GM12878 (cell line): ENCODE measurements at regions not wholly inside any gene's neighbourhood (a gene's known extent, or its start where the extent isn't known, plus 50 kb on each side); places are given as distances from the start of the nearest gene placed in this dataset.

ENCODE experiments used
- ATAC-seq: fragments of 200-7000 bp; cut with Tn5 transposase; 3 replicates; pipeline ENCODE4 v1.9.1; 2020; ENCODE audit warnings: mild to moderate bottlenecking, moderate library complexity
- BruUV-seq: library from RNA; stranded (reverse); fragments of 400-500 nt; replicated peaks from 2 replicates; lab custom pipeline; 2021; lab: Mats Ljungman, UMichigan
- CTCF ChIA-PET: fragments of 300-600 bp; sonication (Branson Sonifier 250); formaldehyde crosslinking; extraction: SDS; loops from one replicate; lab custom pipeline; 2021; ENCODE audit warnings: inconsistent platforms; lab: Yijun Ruan, JAX
- POLR2A ChIA-PET: fragments of 350-600 bp; formaldehyde crosslinking; extraction: SDS; loops from one replicate; lab custom pipeline; 2021; ENCODE audit warnings: inconsistent platforms; lab: Charles Lee
- RAD21 ChIA-PET: fragments of 300-600 bp; sonication (Branson Sonifier 250); formaldehyde crosslinking; loops from one replicate; lab custom pipeline; 2023; ENCODE audit warnings: antibody characterized with exemption; ENCODE audit not compliant: unreplicated experiment; lab: Charles Lee
- SMC1A ChIA-PET: fragments of 300-600 bp; sonication (Branson Sonifier 250); formaldehyde crosslinking; loops from one replicate; lab custom pipeline; 2023; ENCODE audit not compliant: unreplicated experiment, uncharacterized antibody; lab: Charles Lee
- DNase-seq: peaks from one replicate; pipeline ENCODE4 v3.0.0-alpha.2; 2011; ENCODE audit warnings: low read depth, low spot score
- FAIRE-seq: peaks from 3 replicates; lab custom pipeline; 2011; peaks lifted over from hg19 to GRCh38; lab: Jason Lieb, UNC
- H2AFZ ChIP-seq: 2 replicates; pipeline ENCODE4 v1.6.0; 2011; ENCODE audit warnings: low read depth, low read length, control low read depth; ENCODE audit not compliant: control insufficient read depth
- H3K27ac ChIP-seq: 2 replicates; pipeline ENCODE4 v1.5.1; 2011; ENCODE audit warnings: control low read depth; ENCODE audit not compliant: control insufficient read depth, insufficient read depth
- H3K27me3 ChIP-seq, 2 experiments: replicated peaks in 1 of 2; 2 replicates each; pipeline versions ENCODE4 v1.6.0 to v1.6.1; 2011; ENCODE audit warnings: low read length in 1 of 2; ENCODE audit not compliant: control insufficient read depth in 2 of 2, insufficient read depth in 2 of 2
- H3K36me3 ChIP-seq, 2 experiments: 2 replicates each; pipeline ENCODE4 v1.5.1; 2011; ENCODE audit warnings: low read length in 1 of 2; ENCODE audit not compliant: control insufficient read depth in 2 of 2, insufficient read depth in 2 of 2
- H3K4me1 ChIP-seq: 2 replicates; pipeline ENCODE4 v1.6.1; 2011; ENCODE audit warnings: mild to moderate bottlenecking, low read length, moderate library complexity, mixed read lengths; ENCODE audit not compliant: control insufficient read depth, insufficient read depth
- H3K4me2 ChIP-seq: 2 replicates; pipeline ENCODE4 v1.6.0; 2011; ENCODE audit warnings: control low read depth; ENCODE audit not compliant: control insufficient read depth, insufficient read depth
- H3K4me3 ChIP-seq: fragments of 200-600 bp; sonication (generic); 2 replicates; pipeline ENCODE4 v1.5.1; 2016
- H3K79me2 ChIP-seq: 2 replicates; pipeline ENCODE4 v1.6.0; 2011; ENCODE audit warnings: low read length; ENCODE audit not compliant: control insufficient read depth, insufficient read depth
- H3K9ac ChIP-seq: 2 replicates; pipeline ENCODE4 v1.8.0; 2011; ENCODE audit warnings: low read length, control low read depth, mixed read lengths; ENCODE audit not compliant: control insufficient read depth, insufficient read depth
- H3K9me3 ChIP-seq: replicated peaks from 3 replicates; pipeline ENCODE4 v1.5.1; 2011; ENCODE audit warnings: mild to moderate bottlenecking, low read length; ENCODE audit not compliant: control insufficient read depth, insufficient read depth
- H4K20me1 ChIP-seq: 2 replicates; pipeline ENCODE4 v1.6.0; 2011; ENCODE audit not compliant: control insufficient read depth, insufficient read depth
- BACH1 ChIP-seq: fragments of 450-650 bp; IDR thresholded peaks from 2 replicates; pipeline ENCODE4 v1.6.1; 2017; ENCODE audit warnings: mild to moderate bottlenecking, borderline replicate concordance
- CEBPB ChIP-seq, 2 experiments: fragments of 150-350 bp in 1 of 2; IDR thresholded peaks; 2 replicates each; pipeline ENCODE4 v1.6.1; 2012 to 2014; ENCODE audit warnings: low read depth in 2 of 2, low read length in 2 of 2, borderline replicate concordance in 1 of 2, inconsistent platforms in 1 of 2
- CREM ChIP-seq: IDR thresholded peaks from 2 replicates; pipeline ENCODE4 v1.6.1; 2014; ENCODE audit warnings: antibody characterized with exemption, low read depth
- CTCF ChIP-seq, 3 experiments: IDR thresholded peaks in 2 of 3; conservative IDR thresholded peaks in 1 of 3; 2 replicates each; pipeline ENCODE4 v1.5.1; 2011; ENCODE audit warnings: low read depth in 3 of 3, low read length in 3 of 3, mild to moderate bottlenecking in 3 of 3, control low read depth in 2 of 3, moderate library complexity in 2 of 3, inconsistent platforms in 1 of 3, mixed read lengths in 1 of 3; ENCODE audit not compliant: control insufficient read depth in 2 of 3, insufficient read depth in 1 of 3; ENCODE audit errors: extremely low read depth in 1 of 3
- E2F8 ChIP-seq: fragments of 450-650 bp; IDR thresholded peaks from 2 replicates; pipeline ENCODE4 v1.6.1; 2018; ENCODE audit warnings: mild to moderate bottlenecking, low read depth, moderate library complexity; ENCODE audit not compliant: partially characterized antibody
- GABPA ChIP-seq: IDR thresholded peaks from 2 replicates; pipeline ENCODE4 v1.6.1; 2014; ENCODE audit warnings: antibody characterized with exemption, low read depth, mild to moderate bottlenecking, inconsistent platforms
- JUNB ChIP-seq: IDR thresholded peaks from 2 replicates; pipeline ENCODE4 v1.6.1; 2016; ENCODE audit warnings: antibody characterized with exemption, mild to moderate bottlenecking
- KDM1A ChIP-seq: fragments of 200-600 bp; sonication (generic); IDR thresholded peaks from 2 replicates; pipeline ENCODE4 v1.6.1; 2016; ENCODE audit warnings: borderline replicate concordance
- MEF2B ChIP-seq: fragments of 450-650 bp; IDR thresholded peaks from 2 replicates; pipeline ENCODE4 v1.6.1; 2018; ENCODE audit warnings: mild to moderate bottlenecking, moderate library complexity; ENCODE audit not compliant: partially characterized antibody, poor library complexity, severe bottlenecking
- PAX5 ChIP-seq: IDR thresholded peaks from 2 replicates; pipeline ENCODE4 v1.6.1; 2011; ENCODE audit warnings: low read depth, low read length, borderline replicate concordance
- TCF12 ChIP-seq: IDR thresholded peaks from 2 replicates; pipeline ENCODE4 v1.6.1; 2011; ENCODE audit warnings: low read depth, mild to moderate bottlenecking, low read length
- YY1 ChIP-seq: IDR thresholded peaks from 2 replicates; pipeline ENCODE4 v1.6.1; 2011; ENCODE audit warnings: low read depth, mild to moderate bottlenecking, low read length
- ZNF24 ChIP-seq: fragments of 450-650 bp; IDR thresholded peaks from 2 replicates; pipeline ENCODE4 v1.6.1; 2017; ENCODE audit warnings: antibody characterized with exemption, mild to moderate bottlenecking
- ZNF274 ChIP-seq: IDR thresholded peaks from one replicate; pipeline ENCODE4 v1.8.0; 2011; ENCODE audit not compliant: insufficient read length, insufficient read depth
- WGBS: methylation state at CpG from one replicate; pipeline ENCODE4 v1.1.6; 2016; ENCODE audit warnings: low lambda C conversion rate; ENCODE audit not compliant: insufficient replicate concordance, insufficient coverage; ENCODE audit errors: missing lambda C conversion rate; 5-methylcytosine and 5-hydroxymethylcytosine counted together
- in situ Hi-C: fragments of 300-500 bp; cut with MboI; formaldehyde crosslinking; loops from 9 replicates; pipeline ENCODE4 v1.14.3; 2018; ENCODE audit warnings: mixed read lengths
- intact Hi-C: fragments of 100-400 bp; cut with micrococcal nuclease; formaldehyde crosslinking; loops from one replicate; pipeline ENCODE4 v1.14.2; 2022; ENCODE audit not compliant: unreplicated experiment

GRCh38 chr14:84937016-84937415 is 592.9 kb upstream of the FLRT2 start:
- RAD21 ChIA-PET, result no interaction called here
- Histone ChIP-seq H4K20me1 (no peaks in the 10 kb centered on the region), H3K27me3 (no peaks in the 10 kb centered on the region), H3K4me3 (no peak overlapping the region), H3K27ac (no peak overlapping the region), H3K36me3 (no peaks in the 10 kb centered on the region), H3K4me1 (no peaks in the 10 kb centered on the region), H3K4me2 (no peak overlapping the region), H3K79me2 (no peaks in the 10 kb centered on the region), H3K9ac (no peak overlapping the region), H3K9me3 (no peaks in the 10 kb centered on the region), H2AFZ (no peak overlapping the region)
- TF ChIP-seq JUNB, result peak; percentile 21; the same call in 1 of the 2 replicates
- TF ChIP-seq BACH1, result no peak
- no peak for TF ChIP-seq CREM
- POLR2A ChIA-PET, result no interaction called here
- in situ Hi-C loops (no loop called here), intact Hi-C loops (no loop called here)
- ATAC-seq (no peak), FAIRE-seq (no peak), DNase-seq (no peak)
- CTCF ChIA-PET, result no interaction called here
- BruUV-seq, result no TSS peak
- SMC1A ChIA-PET, result no interaction called here
- 3% methylated on average over 2 of the region's 2 CpGs for WGBS

- Histone ChIP-seq H3K9ac (no peak overlapping the region), H2AFZ (no peak overlapping the region), H3K4me2 (no peak overlapping the region), H4K20me1 (no peaks in the 10 kb centered on the region), H3K4me3 (no peak overlapping the region), H3K27ac (no peak overlapping the region), H3K79me2 (no peaks in the 10 kb centered on the region), H3K4me1 (no peaks in the 10 kb centered on the region), H3K27me3 (no peaks in the 10 kb centered on the region), H3K36me3 (no peaks in the 10 kb centered on the region), H3K9me3 (no peaks in the 10 kb centered on the region)
- 41% methylated on average over 2 of the region's 2 CpGs for whole genome bisulfite sequencing
- intact Hi-C loops (no loop called here), in situ Hi-C loops (no loop called here)
- ATAC-seq (no peak), FAIRE-seq (no peak), DNase-seq (no peak)
- no TSS peak for BruUV-seq
- RAD21 ChIA-PET, result no interaction called here
- SMC1A ChIA-PET, result no interaction called here
- POLR2A ChIA-PET, result no interaction called here
- CTCF ChIA-PET, result no interaction called here
- no peak for TF ChIP-seq E2F8
- TF ChIP-seq GABPA, result no peak
- no peak for TF ChIP-seq TCF12
- no peak for TF ChIP-seq PAX5
- TF ChIP-seq KDM1A, result no peak
- TF ChIP-seq CEBPB (IDR thresholded peaks at IDR 0.05; ENCODE audit: borderline replicate concordance in 1 of 2, low read depth in 2 of 2, low read length in 2 of 2), result no peak
- TF ChIP-seq CTCF (IDR thresholded peaks at IDR 0.05 in 2 of 3, conservative IDR thresholded peaks at IDR 0.05 in 1 of 3; ENCODE audit: control insufficient read depth in 2 of 3, extremely low read depth in 1 of 3, insufficient read depth in 1 of 3, low read depth in 3 of 3, low read length in 3 of 3), result no peak
- no peak for TF ChIP-seq YY1
- TF ChIP-seq ZNF274, result no peak
- no peak for TF ChIP-seq MEF2B
- no peak for TF ChIP-seq ZNF24
Observed at GRCh38 chr14:84937449-84937848, 592.5 kb upstream of the FLRT2 start.
